C4-2B (cell line): ENCODE measurements at regions not wholly inside any gene's neighbourhood (a gene's known extent, or its start where the extent isn't known, plus 50 kb on each side); places are given as distances from the start of the nearest gene placed in this dataset.

Source experiments
- H3K27ac ChIP-seq: fragments of 450-650 bp; 2 replicates; pipeline ENCODE4 v1.5.1; 2017
- CTCF ChIP-seq: fragments of 450-650 bp; conservative IDR thresholded peaks from 2 replicates; pipeline ENCODE4 v1.5.1; 2017; ENCODE audit warnings: mild to moderate bottlenecking
- ZFX ChIP-seq: fragments of 450-650 bp; IDR thresholded peaks from 2 replicates; pipeline ENCODE4 v1.6.1; 2017

GRCh38 chr11:37407461-37407860, 809.4 kb upstream of the RAG2 start:
- TF ChIP-seq CTCF (no peak), ZFX (no peak)
- no peak overlapping the region for H3K27ac ChIP-seq

DNA sequence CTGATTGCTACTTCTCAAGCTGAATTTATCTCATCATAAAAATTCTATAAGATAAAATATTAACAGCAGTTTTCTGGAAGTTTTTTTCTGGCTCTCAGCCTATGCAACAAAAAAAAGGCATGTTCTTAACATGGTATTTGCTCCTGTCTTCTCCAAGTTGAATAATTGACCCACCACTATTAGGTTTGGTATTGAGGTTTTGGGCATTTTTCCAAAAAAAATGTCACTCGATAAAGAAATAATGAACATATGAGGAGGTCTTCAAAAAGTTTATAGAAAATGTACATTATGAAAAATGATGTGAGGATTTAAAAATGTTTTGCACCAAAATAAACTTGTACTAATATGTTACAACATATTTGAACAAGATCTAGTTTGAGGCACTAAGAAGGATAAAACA, 808.6 kb upstream of the RAG2 start:
- TF ChIP-seq ZFX = no peak
- H3K27ac ChIP-seq = no peak overlapping the region

DNA sequence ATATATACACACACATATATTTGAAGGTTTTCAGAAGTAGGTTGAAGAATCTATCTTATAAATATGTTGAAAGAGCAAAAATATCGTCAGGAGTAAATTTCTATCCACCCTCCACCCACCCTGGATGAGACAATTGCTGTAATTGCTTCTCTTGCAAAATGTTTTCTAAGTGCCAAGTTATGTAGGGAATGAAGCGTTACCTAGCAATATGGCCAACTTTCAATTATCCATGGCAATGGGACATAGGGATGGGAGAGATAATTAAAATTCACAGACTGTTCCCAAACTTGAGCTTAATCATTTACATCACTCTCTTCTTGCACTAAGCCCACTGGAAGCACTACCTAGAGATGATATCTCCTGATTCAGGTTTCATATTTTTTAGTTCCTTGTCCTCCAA, 806.2 kb upstream of the RAG2 start:
- no peak for TF ChIP-seq ZFX
- TF ChIP-seq CTCF = no peak
- H3K27ac ChIP-seq = no peak overlapping the region

GRCh38 chr11:37402663-37403062, 804.6 kb upstream of the RAG2 start:
- H3K27ac ChIP-seq = no peak overlapping the region
- no peak for TF ChIP-seq CTCF
- no peak for TF ChIP-seq ZFX

DNA sequence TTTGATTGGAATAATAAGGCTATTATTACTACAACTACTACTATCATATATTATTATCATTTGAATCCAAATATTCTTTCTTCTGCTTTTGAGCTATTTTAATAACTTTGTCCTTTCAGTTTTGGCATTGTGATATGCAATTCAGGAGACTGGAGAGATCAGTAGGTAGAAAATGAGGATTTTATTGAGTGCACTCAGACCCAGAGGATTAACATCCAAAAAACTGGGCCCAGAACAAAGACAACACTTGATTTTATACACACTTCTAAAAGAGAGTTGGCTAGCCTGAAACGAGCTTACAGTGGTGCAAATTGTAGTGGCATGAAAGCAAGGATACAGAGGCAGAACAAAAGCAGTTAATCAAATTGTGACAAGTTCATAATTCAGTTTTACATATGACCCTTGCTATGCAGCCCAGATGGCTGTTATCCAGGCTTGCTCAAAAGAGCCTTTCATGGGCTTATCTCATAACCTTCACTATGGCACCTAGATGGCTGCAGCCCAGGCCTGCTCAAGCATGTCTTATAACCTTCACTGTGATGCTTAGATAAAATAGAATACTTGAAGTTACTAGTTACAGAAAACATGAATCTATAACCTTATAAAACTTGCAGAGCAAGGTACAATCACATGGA, 796.3 kb upstream of the RAG2 start:
- no peak for TF ChIP-seq CTCF
- no peak for TF ChIP-seq ZFX
- no peak overlapping the region for H3K27ac ChIP-seq

DNA sequence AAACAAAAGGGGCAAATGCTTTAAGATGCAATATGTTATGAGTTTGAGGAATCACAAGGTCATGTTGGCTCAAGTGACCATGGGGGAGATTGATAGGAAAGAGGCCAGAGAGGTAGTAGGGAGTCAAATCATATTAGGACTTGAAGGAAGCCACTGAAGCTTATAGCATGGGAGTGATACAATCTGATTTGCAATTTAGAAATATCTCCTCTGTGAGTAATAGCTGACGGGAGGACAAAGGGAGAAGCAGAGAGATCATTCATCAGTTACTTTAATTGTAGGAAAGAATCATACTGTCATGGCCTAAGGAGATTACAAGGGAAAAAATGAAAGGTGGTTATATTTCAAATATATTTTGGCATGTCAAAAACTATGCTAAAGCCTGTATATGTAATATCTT, 793.6 kb upstream of the RAG2 start:
- H3K27ac ChIP-seq = no peak overlapping the region
- TF ChIP-seq ZFX = no peak
- TF ChIP-seq CTCF = no peak

DNA sequence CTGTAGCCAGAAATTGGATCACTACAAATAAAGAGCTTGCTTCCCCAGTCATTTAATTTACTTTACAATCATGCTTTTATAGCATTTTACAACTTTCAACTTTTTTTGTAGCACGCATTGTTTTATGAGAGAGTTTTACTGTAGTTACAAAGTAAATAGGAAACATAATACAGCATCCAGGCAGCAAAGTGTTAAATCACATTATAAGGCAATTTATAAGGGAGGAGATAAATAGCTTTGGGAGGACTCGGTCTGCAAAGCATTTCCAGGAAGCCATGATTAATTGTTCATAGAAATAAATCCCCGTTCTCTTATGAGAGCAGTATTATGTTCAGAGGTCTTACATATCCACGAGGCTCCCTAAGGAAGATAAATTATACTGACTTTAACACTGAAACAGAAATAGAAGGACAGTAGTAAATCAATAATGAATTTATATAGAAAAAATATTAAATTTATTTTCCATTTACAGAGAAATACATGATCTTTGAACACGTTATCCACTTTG, 792.6 kb upstream of the RAG2 start:
- no peak for TF ChIP-seq CTCF
- no peak for TF ChIP-seq ZFX
- H3K27ac ChIP-seq = no peak overlapping the region

GRCh38 chr11:37378958-37379357, 780.9 kb upstream of the RAG2 start:
- TF ChIP-seq ZFX (no peak), CTCF (no peak)
- H3K27ac ChIP-seq = no peak overlapping the region
